Adrenal gland (tissue), 9 donors: ENCODE measurements at regions not wholly inside any gene's neighbourhood (a gene's known extent, or its start where the extent isn't known, plus 50 kb on each side); places are given as distances from the start of the nearest gene placed in this dataset.

Experiments used
- DNase-seq, 7 donors: peaks; one replicate each; pipeline ENCODE4 v3.0.0-alpha.2; 2019 to 2020
- H3K27ac ChIP-seq, 5 donors: fragments of 200-600 bp; sonication (generic) in 4 of 5; 1 replicate in 3 of 5; 2 replicates in 2 of 5; pipeline versions ENCODE4 v1.5.1 to v1.8.0; 2016 to 2020; ENCODE audit warnings: mild to moderate bottlenecking in 1 of 5
- H3K27me3 ChIP-seq: fragments of 200-600 bp; 2 replicates; pipeline ENCODE4 v1.8.0; 2021
- H3K36me3 ChIP-seq, 2 donors: fragments of 200-600 bp; replicated peaks in 1 of 2; 1 replicate in 1 of 2; 2 replicates in 1 of 2; pipeline versions ENCODE4 v1.5.1 to v1.8.0; 2018 to 2022
- H3K4me1 ChIP-seq, 2 donors: fragments of 200-600 bp; replicated peaks in 1 of 2; 1 replicate in 1 of 2; 2 replicates in 1 of 2; pipeline versions ENCODE4 v1.5.1 to v1.8.0; 2018 to 2021
- H3K4me3 ChIP-seq, 4 donors: fragments of 200-600 bp; sonication (generic) in 3 of 4; one replicate each; pipeline ENCODE4 v1.5.1; 2016 to 2018
- H3K9me3 ChIP-seq, 3 donors: fragments of 200-600 bp; sonication (generic) in 1 of 3; replicated peaks in 1 of 3; 1 replicate in 2 of 3; 2 replicates in 1 of 3; pipeline versions ENCODE4 v1.5.1 to v1.8.0; 2016 to 2021
- CTCF ChIP-seq, 6 experiments: fragments of 450-650 bp in 4 of 6; fragments of 200-600 bp in 2 of 6; sonication (generic) in 1 of 6; IDR thresholded peaks; 1 replicate in 5 of 6; 2 replicates in 1 of 6; pipeline versions ENCODE4 v1.5.1 to v1.8.0; 2016 to 2021; ENCODE audit warnings: antibody characterized with exemption in 6 of 6, mild to moderate bottlenecking in 2 of 6, moderate library complexity in 1 of 6
- POLR2A ChIP-seq, 2 donors: fragments of 450-650 bp; IDR thresholded peaks; one replicate each; pipeline ENCODE4 v1.6.1; 2017; ENCODE audit warnings: antibody characterized with exemption in 2 of 2, mild to moderate bottlenecking in 2 of 2, moderate library complexity in 1 of 2
- whole genome bisulfite sequencing, 4 donors: extraction: QIAGEN DNeasy Blood & Tissue Kit in 2 of 4; methylation state at CpG; one replicate each; pipeline versions ENCODE4 v1.1.5 to v1.1.7; 2013 to 2017; 5-methylcytosine and 5-hydroxymethylcytosine counted together
- intact Hi-C, 2 donors: fragments of 100-400 bp; cut with DNase I; formaldehyde crosslinking; loops; one replicate each; pipeline versions ENCODE4 v1.14.1 to v1.15.0; 2022 to 2023
- donor health status: healthy with polysubstance abuse.
- donor health status: Bipolar disorder and iron deficiency.
- donor health status: DM: yes; HTN: yes; CAD: no.
- donor health status: DM: no; HTN: no; CAD: no.
- donor health status: DM: no; HTN: no; CAD: no.

GRCh38 chr16:77548151-77548550 is 113.3 kb upstream of the ADAMTS18 start:
- Histone ChIP-seq H3K9me3 (no peaks in the 10 kb centered on the region), H3K27me3 (no peaks in the 10 kb centered on the region), H3K4me1 (no peaks in the 10 kb centered on the region), H3K27ac (no peak overlapping the region), H3K4me3 (no peak overlapping the region), H3K36me3 (no peaks in the 10 kb centered on the region)
- no peak for TF ChIP-seq POLR2A (IDR thresholded peaks at IDR 0.05)
- TF ChIP-seq CTCF (IDR thresholded peaks at IDR 0.05): no peak
- 73 to 91% (median 82%) methylated on average over 4 of the region's 4 CpGs for WGBS, 4 donors
- no peak for DNase-seq
- intact Hi-C loops: no loop called here

GRCh38 chr16:77548766-77549165 is 113.9 kb upstream of the ADAMTS18 start:
- Histone ChIP-seq H3K36me3 (no peaks in the 10 kb centered on the region), H3K27ac (no peak overlapping the region), H3K4me1 (no peaks in the 10 kb centered on the region), H3K4me3 (no peak overlapping the region), H3K27me3 (no peaks in the 10 kb centered on the region), H3K9me3 (no peaks in the 10 kb centered on the region)
- intact Hi-C loops: no loop called here
- TF ChIP-seq CTCF (IDR thresholded peaks at IDR 0.05): no peak
- no peak for TF ChIP-seq POLR2A (IDR thresholded peaks at IDR 0.05)
- DNase-seq: no peak
- WGBS, 4 donors: 56 to 66% (median 61%) methylated on average over 2 of the region's 2 CpGs

GRCh38 chr16:77549876-77550275 is 115.0 kb upstream of the ADAMTS18 start:
- TF ChIP-seq CTCF (IDR thresholded peaks at IDR 0.05) (no peak), POLR2A (IDR thresholded peaks at IDR 0.05) (no peak)
- H3K36me3 ChIP-seq: no peaks in the 10 kb centered on the region
- no peaks in the 10 kb centered on the region for H3K27me3 ChIP-seq
- intact Hi-C loops: no loop called here
- 70 to 79% (median 74%) methylated on average over 7 of the region's 7 CpGs for WGBS, 4 donors
- DNase-seq: no peak
- H3K4me1 ChIP-seq: no peaks in the 10 kb centered on the region
- H3K4me3 ChIP-seq: no peak overlapping the region
- no peak overlapping the region for H3K27ac ChIP-seq
- H3K9me3 ChIP-seq: no peaks in the 10 kb centered on the region

- Histone ChIP-seq H3K27ac (no peak overlapping the region), H3K9me3 (no peaks in the 10 kb centered on the region), H3K27me3 (no peaks in the 10 kb centered on the region), H3K4me1 (no peaks in the 10 kb centered on the region), H3K36me3 (no peaks in the 10 kb centered on the region), H3K4me3 (no peak overlapping the region)
- 80 to 91% (median 86%) methylated on average over 2 of the region's 2 CpGs for WGBS, 4 donors
- no peak for TF ChIP-seq CTCF (IDR thresholded peaks at IDR 0.05)
- intact Hi-C loops: no loop called here
- no peak for DNase-seq
Measured at GRCh38 chr16:77551357-77551756, 116.5 kb upstream of the ADAMTS18 start.
